ENCODE measurements at regions not wholly inside any gene's neighbourhood (a gene's known extent, or its start where the extent isn't known, plus 50 kb on each side); places are given as distances from the start of the nearest gene placed in this dataset.

- Histone ChIP-seq H3K9ac (replicated peaks in 1 of 4; ENCODE audit: extremely low read depth in 1 of 4, low read depth in 3 of 4, low read length in 3 of 4) (no peak overlapping the region), H2BK12ac (ENCODE audit: low read depth, low read length) (peak overlapping the region; percentile 62; the same call in 1 of the 2 replicates), H2BK120ac (replicated peaks; ENCODE audit: low read depth, low read length) (no peak overlapping the region), H3K4ac (replicated peaks; ENCODE audit: insufficient read length, low read depth, low read length) (no peak overlapping the region), H3K4me3 (ENCODE audit: extremely low read depth in 1 of 4, insufficient read depth in 2 of 4, low read depth in 3 of 4, low read length in 4 of 4) (no peak overlapping the region), H2BK20ac (ENCODE audit: low read length) (no peak overlapping the region), H2AK5ac (ENCODE audit: low read depth, low read length) (no peak overlapping the region), H3K23me2 (ENCODE audit: low read depth, low read length) (no peaks in the 10 kb centered on the region; the same call in 1 of the 2 replicates), H3K18ac (ENCODE audit: extremely low read depth, low read length) (0 out of 2 replicates have a peak overlapping the region, but pooled peaks have one; percentile 28), H2BK5ac (ENCODE audit: low read depth, low read length) (no peak overlapping the region), H3K4me1 (replicated peaks in 1 of 4; ENCODE audit: control insufficient read depth in 3 of 4, insufficient read depth in 4 of 4, low read length in 3 of 4) (peaks cover 5 to 29% (median 15%) of the 10 kb centered on the region in 4 experiments), H4K91ac (replicated peaks; ENCODE audit: insufficient read length, low read length) (no peak overlapping the region), H3K36me3 (ENCODE audit: control insufficient read depth in 2 of 4, insufficient read depth in 4 of 4, low read length in 3 of 4) (no peaks in the 10 kb centered on the region), H4K8ac (ENCODE audit: extremely low read depth, insufficient read depth, low read length) (no peak overlapping the region), H3K14ac (ENCODE audit: insufficient read length) (no peak overlapping the region), H3K4me2 (ENCODE audit: insufficient read depth in 1 of 2, low read depth in 2 of 2, low read length in 2 of 2) (no peak overlapping the region), H3K79me2 (ENCODE audit: control insufficient read depth in 1 of 2, insufficient read depth in 2 of 2, low read length in 2 of 2) (no peaks in the 10 kb centered on the region), H4K20me1 (replicated peaks in 1 of 2; ENCODE audit: control insufficient read depth in 1 of 2, insufficient read depth in 2 of 2, low read length in 2 of 2) (no peaks in the 10 kb centered on the region), H4K5ac (ENCODE audit: insufficient read length, low read depth, low read length) (no peak overlapping the region), H3K23ac (ENCODE audit: insufficient read length) (no peak overlapping the region), H3K27me3 (replicated peaks in 1 of 4; ENCODE audit: control insufficient read depth in 3 of 4, extremely low read depth in 1 of 4, insufficient read depth in 3 of 4, low read length in 3 of 4) (peaks cover 0 to 15% (median 2%) of the 10 kb centered on the region in 4 experiments; a peak in 3 of 7 replicates), H3K9me3 (ENCODE audit: insufficient read depth in 2 of 2, low read depth in 1 of 2, low read length in 1 of 2) (no peaks in the 10 kb centered on the region), H2AFZ (ENCODE audit: low read length) (0 out of 2 replicates have a peak overlapping the region, but pooled peaks have one; percentile 6), H3K56ac (replicated peaks; ENCODE audit: insufficient read length, low read depth, low read length) (no peak overlapping the region), H2BK15ac (ENCODE audit: low read length) (peak overlapping the region; percentile 50; the same call in 1 of the 2 replicates), H3K79me1 (ENCODE audit: low read depth, low read length) (no peaks in the 10 kb centered on the region), H3K27ac (ENCODE audit: low read depth, low read length) (no peak overlapping the region)
- ChIA-PET POLR2A (ENCODE audit: partially characterized antibody) (interaction anchor here (0.7 kb wide), 1 partner anchor 54 kb away, joined by 3 read pairs; no protein-coding TSS in a partner anchor), CTCF (ENCODE audit: partially characterized antibody) (interaction anchor here (0.7 to 2.1 kb wide), 4 partner anchors 10 to 169 kb away, joined by 3 to 8 read pairs (median 5); no protein-coding TSS in a partner anchor)
- FAIRE-seq (peak; percentile 58), DNase-seq (ENCODE audit: low read depth in 1 of 2, low spot score in 2 of 2) (peak in 1 of 2 experiments; percentile 33)
- WGBS, 2 experiments (ENCODE audit: extremely low coverage in 1 of 2, insufficient coverage in 1 of 2, insufficient read length in 1 of 2, insufficient replicate concordance in 2 of 2, low coverage in 1 of 2, low lambda C conversion rate in 2 of 2, missing lambda C conversion rate in 1 of 2): 82% methylated on average over 20 of the region's 21 CpGs; no CpG with 5 or more reads in 1 of the 2 experiments
- TF ChIP-seq POLR2A (IDR thresholded peaks at IDR 0.05; ENCODE audit: control extremely low read depth in 1 of 2, low read depth in 2 of 2, low read length in 2 of 2): no peak
- peak; percentile 84 for TF ChIP-seq TCF12 (IDR thresholded peaks at IDR 0.05; ENCODE audit: low read depth, low read length)
These were observed 66.6 kb upstream of the SNTG2 start for GRCh38 chr2:883803-884748.
